ENCODE measurements at regions not wholly inside any gene's neighbourhood (a gene's known extent, or its start where the extent isn't known, plus 50 kb on each side); places are given as distances from the start of the nearest gene placed in this dataset.

DNA sequence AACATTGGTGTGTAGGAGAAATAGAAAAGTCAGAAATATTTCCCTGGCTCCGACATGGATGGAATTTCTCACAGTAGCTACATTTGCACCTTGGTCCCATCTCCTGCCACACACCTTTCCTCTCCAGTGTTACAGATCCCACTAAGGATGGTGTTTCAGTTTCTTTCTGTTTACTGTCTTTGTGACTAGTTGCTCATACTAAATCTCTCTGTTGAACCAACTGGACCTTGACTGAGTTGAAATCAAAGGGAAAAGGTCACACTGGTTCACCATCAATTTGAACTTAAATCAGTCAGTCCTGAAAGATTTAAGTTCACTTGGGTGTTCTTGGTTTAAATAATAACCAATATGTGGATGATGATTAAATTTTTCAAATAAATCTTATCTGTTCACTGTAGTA is 754.2 kb downstream of the OTOL1 start:
- H2AFZ ChIP-seq (ENCODE audit: low read length), result no peak overlapping the region
- no TSS peak for BruUV-seq (replicated peaks)
- no peak for TF ChIP-seq HIVEP1 (CRISPR knock-in tag; IDR thresholded peaks at IDR 0.05)
- TF ChIP-seq GTF2F1 (IDR thresholded peaks at IDR 0.05; ENCODE audit: low read length), result no peak
- no peak for TF ChIP-seq SOX5 (CRISPR knock-in tag; IDR thresholded peaks at IDR 0.05; ENCODE audit: borderline replicate concordance)
- TF ChIP-seq, protein P1, sequence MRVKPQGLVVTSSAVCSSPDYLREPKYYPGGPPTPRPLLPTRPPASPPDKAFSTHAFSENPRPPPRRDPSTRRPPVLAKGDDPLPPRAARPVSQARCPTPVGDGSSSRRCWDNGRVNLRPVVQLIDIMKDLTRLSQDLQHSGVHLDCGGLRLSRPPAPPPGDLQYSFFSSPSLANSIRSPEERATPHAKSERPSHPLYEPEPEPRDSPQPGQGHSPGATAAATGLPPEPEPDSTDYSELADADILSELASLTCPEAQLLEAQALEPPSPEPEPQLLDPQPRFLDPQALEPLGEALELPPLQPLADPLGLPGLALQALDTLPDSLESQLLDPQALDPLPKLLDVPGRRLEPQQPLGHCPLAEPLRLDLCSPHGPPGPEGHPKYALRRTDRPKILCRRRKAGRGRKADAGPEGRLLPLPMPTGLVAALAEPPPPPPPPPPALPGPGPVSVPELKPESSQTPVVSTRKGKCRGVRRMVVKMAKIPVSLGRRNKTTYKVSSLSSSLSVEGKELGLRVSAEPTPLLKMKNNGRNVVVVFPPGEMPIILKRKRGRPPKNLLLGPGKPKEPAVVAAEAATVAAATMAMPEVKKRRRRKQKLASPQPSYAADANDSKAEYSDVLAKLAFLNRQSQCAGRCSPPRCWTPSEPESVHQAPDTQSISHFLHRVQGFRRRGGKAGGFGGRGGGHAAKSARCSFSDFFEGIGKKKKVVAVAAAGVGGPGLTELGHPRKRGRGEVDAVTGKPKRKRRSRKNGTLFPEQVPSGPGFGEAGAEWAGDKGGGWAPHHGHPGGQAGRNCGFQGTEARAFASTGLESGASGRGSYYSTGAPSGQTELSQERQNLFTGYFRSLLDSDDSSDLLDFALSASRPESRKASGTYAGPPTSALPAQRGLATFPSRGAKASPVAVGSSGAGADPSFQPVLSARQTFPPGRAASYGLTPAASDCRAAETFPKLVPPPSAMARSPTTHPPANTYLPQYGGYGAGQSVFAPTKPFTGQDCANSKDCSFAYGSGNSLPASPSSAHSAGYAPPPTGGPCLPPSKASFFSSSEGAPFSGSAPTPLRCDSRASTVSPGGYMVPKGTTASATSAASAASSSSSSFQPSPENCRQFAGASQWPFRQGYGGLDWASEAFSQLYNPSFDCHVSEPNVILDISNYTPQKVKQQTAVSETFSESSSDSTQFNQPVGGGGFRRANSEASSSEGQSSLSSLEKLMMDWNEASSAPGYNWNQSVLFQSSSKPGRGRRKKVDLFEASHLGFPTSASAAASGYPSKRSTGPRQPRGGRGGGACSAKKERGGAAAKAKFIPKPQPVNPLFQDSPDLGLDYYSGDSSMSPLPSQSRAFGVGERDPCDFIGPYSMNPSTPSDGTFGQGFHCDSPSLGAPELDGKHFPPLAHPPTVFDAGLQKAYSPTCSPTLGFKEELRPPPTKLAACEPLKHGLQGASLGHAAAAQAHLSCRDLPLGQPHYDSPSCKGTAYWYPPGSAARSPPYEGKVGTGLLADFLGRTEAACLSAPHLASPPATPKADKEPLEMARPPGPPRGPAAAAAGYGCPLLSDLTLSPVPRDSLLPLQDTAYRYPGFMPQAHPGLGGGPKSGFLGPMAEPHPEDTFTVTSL (CRISPR knock-in tag; IDR thresholded peaks at IDR 0.05; ENCODE audit: borderline replicate concordance), result no peak
- TF ChIP-seq ZFP41 (CRISPR knock-in tag; IDR thresholded peaks at IDR 0.05; ENCODE audit: borderline replicate concordance), result no peak
- TF ChIP-seq ZNF589 (CRISPR knock-in tag; conservative IDR thresholded peaks at IDR 0.05), result no peak
- no peak for TF ChIP-seq ZNF672 (CRISPR knock-in tag; IDR thresholded peaks at IDR 0.05)
- no peak for TF ChIP-seq EED (CRISPR knock-in tag; IDR thresholded peaks at IDR 0.05)
- no peak for TF ChIP-seq POLR2A (IDR thresholded peaks at IDR 0.05; ENCODE audit: insufficient read depth in 1 of 2, low read depth in 2 of 2, low read length in 2 of 2)
- no peak for TF ChIP-seq HNRNPH1 (optimal IDR thresholded peaks at IDR 0.05; ENCODE audit: low read depth, low read length)
- no peak for TF ChIP-seq RXRB (CRISPR knock-in tag; IDR thresholded peaks at IDR 0.05; ENCODE audit: borderline replicate concordance)
- TF ChIP-seq GATAD2A (CRISPR knock-in tag; IDR thresholded peaks at IDR 0.05), result no peak
- TF ChIP-seq, protein P2, sequence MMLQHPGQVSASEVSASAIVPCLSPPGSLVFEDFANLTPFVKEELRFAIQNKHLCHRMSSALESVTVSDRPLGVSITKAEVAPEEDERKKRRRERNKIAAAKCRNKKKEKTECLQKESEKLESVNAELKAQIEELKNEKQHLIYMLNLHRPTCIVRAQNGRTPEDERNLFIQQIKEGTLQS (CRISPR knock-in tag; IDR thresholded peaks at IDR 0.05), result no peak
- TF ChIP-seq MXI1 (IDR thresholded peaks at IDR 0.05; ENCODE audit: borderline replicate concordance, low read depth, low read length), result no peak
- TF ChIP-seq ZSCAN12 (CRISPR knock-in tag; IDR thresholded peaks at IDR 0.05), result no peak
- no peak for TF ChIP-seq MAFG (CRISPR knock-in tag; IDR thresholded peaks at IDR 0.05)
- no peak for TF ChIP-seq TARDBP (CRISPR knock-in tag; IDR thresholded peaks at IDR 0.05)
- no peak for TF ChIP-seq ZNF546 (CRISPR knock-in tag; conservative IDR thresholded peaks at IDR 0.05)
- no peak for TF ChIP-seq PAWR (CRISPR knock-in tag; IDR thresholded peaks at IDR 0.05; ENCODE audit: borderline replicate concordance)
- no peak overlapping the region for H3K9ac ChIP-seq (ENCODE audit: insufficient read depth, low read depth, low read length)
- H4K20me1 ChIP-seq (ENCODE audit: insufficient read depth, low read length), result no peaks in the 10 kb centered on the region
- H3K27me3 ChIP-seq (ENCODE audit: control insufficient read depth in 1 of 2, insufficient read depth in 2 of 2, low read length in 2 of 2), result no peaks in the 10 kb centered on the region
- DNase-seq (ENCODE audit: low spot score) (no peak), FAIRE-seq (no peak), ATAC-seq (no peak)
- H3K27ac ChIP-seq (ENCODE audit: extremely low read length, insufficient read depth, low read length), result no peak overlapping the region
- ChIA-PET POLR2A (no interaction called here), CTCF (ENCODE audit: low intra/inter-chr PET ratio, low total read pairs) (no interaction called here)
- WGBS (ENCODE audit: low lambda C conversion rate), result 0% methylated on average over 1 of the region's 1 CpG
- intact Hi-C loops (cut with micrococcal nuclease; ENCODE audit: unreplicated experiment), result no loop called here
- no peak overlapping the region for H3K4me3 ChIP-seq (replicated peaks in 1 of 3; ENCODE audit: insufficient read depth in 1 of 3, low read depth in 2 of 3, low read length in 3 of 3)
- H3K4me2 ChIP-seq (ENCODE audit: low read depth, low read length), result no peak overlapping the region
- in situ Hi-C loops (cut with HindIII; ENCODE audit: extremely low pct_ligation_motif_present, low pct_unique_long_range_greater_than_20kb), result no loop called here
- H3K36me3 ChIP-seq (replicated peaks in 1 of 2; ENCODE audit: control insufficient read depth in 1 of 2, insufficient read depth in 2 of 2, low read length in 2 of 2), result no peaks in the 10 kb centered on the region
- H3K4me1 ChIP-seq (ENCODE audit: insufficient read depth, low read length), result no peaks in the 10 kb centered on the region
- H3K9me3 ChIP-seq (ENCODE audit: low read length), result no peaks in the 10 kb centered on the region
- no peaks in the 10 kb centered on the region for H3K79me2 ChIP-seq (ENCODE audit: insufficient read depth, low read length)

All from HepG2 (cell line).